Mesendoderm (in vitro differentiated cells): ENCODE measurements at regions not wholly inside any gene's neighbourhood (a gene's known extent, or its start where the extent isn't known, plus 50 kb on each side); places are given as distances from the start of the nearest gene placed in this dataset.
A peak's percentile ranks its signal among the peaks of the same experiment; 100 is the strongest.

Source experiments
- DNase-seq: peaks from one replicate; pipeline ENCODE4 v3.0.0; 2013
- H2AK5ac ChIP-seq: 2 replicates; pipeline ENCODE4 v1.6.1; 2013; ENCODE audit warnings: low read length, inconsistent platforms
- H2BK120ac ChIP-seq: 2 replicates; pipeline ENCODE4 v1.6.1; 2013; ENCODE audit warnings: low read depth, mild to moderate bottlenecking, low read length, moderate library complexity, mixed read lengths
- H2BK15ac ChIP-seq: replicated peaks from 2 replicates; pipeline ENCODE4 v1.6.1; 2013; ENCODE audit warnings: low read depth, mild to moderate bottlenecking, moderate library complexity
- H2BK5ac ChIP-seq: 2 replicates; pipeline ENCODE4 v1.6.1; 2013; ENCODE audit warnings: low read length, inconsistent platforms
- H3K18ac ChIP-seq: 2 replicates; pipeline ENCODE4 v1.6.1; 2013; ENCODE audit warnings: mild to moderate bottlenecking, low read length, mixed read lengths
- H3K23ac ChIP-seq: one replicate; pipeline ENCODE4 v1.6.1; 2013; ENCODE audit warnings: low read length
- H3K27ac ChIP-seq: 2 replicates; pipeline ENCODE4 v1.5.1; 2013; ENCODE audit warnings: low read depth, mild to moderate bottlenecking, inconsistent platforms, low read length, moderate library complexity
- H3K27me3 ChIP-seq: 2 replicates; pipeline ENCODE4 v1.6.1; 2013; ENCODE audit warnings: low read length, control low read depth, mild to moderate bottlenecking, inconsistent platforms; ENCODE audit not compliant: insufficient read depth, poor library complexity
- H3K36me3 ChIP-seq: 2 replicates; pipeline ENCODE4 v1.6.1; 2013; ENCODE audit warnings: low read length, inconsistent platforms; ENCODE audit not compliant: control insufficient read depth, insufficient read depth
- H3K4ac ChIP-seq: one replicate; pipeline ENCODE4 v1.6.1; 2013; ENCODE audit warnings: low read depth, mild to moderate bottlenecking, low read length, moderate library complexity
- H3K4me1 ChIP-seq: 2 replicates; pipeline ENCODE4 v1.6.1; 2013; ENCODE audit warnings: low read depth, low read length, inconsistent platforms; ENCODE audit not compliant: control insufficient read depth
- H3K4me2 ChIP-seq: 2 replicates; pipeline ENCODE4 v1.6.1; 2013; ENCODE audit warnings: low read length
- H3K4me3 ChIP-seq: 2 replicates; pipeline ENCODE4 v1.5.1; 2013; ENCODE audit warnings: mild to moderate bottlenecking, low read length
- H3K56ac ChIP-seq: one replicate; pipeline ENCODE4 v1.6.1; 2013; ENCODE audit warnings: low read length
- H3K79me1 ChIP-seq: 2 replicates; pipeline ENCODE4 v1.6.1; 2013; ENCODE audit warnings: low read length, inconsistent platforms
- H3K79me2 ChIP-seq: 2 replicates; pipeline ENCODE4 v1.6.1; 2013; ENCODE audit warnings: mild to moderate bottlenecking, low read length; ENCODE audit not compliant: control insufficient read depth, insufficient read depth
- H3K9ac ChIP-seq: 2 replicates; pipeline ENCODE4 v1.6.1; 2013; ENCODE audit warnings: low read length, inconsistent platforms
- H4K5ac ChIP-seq: one replicate; pipeline ENCODE4 v1.6.1; 2013; ENCODE audit warnings: low read length
- H4K8ac ChIP-seq: one replicate; pipeline ENCODE4 v1.6.1; 2013; ENCODE audit warnings: low read depth, mild to moderate bottlenecking, control low read depth, low read length, moderate library complexity
- WGBS: extraction: QIAGEN DNeasy Blood & Tissue Kit; methylation state at CpG from one replicate; pipeline ENCODE4 v1.1.7; 2013; ENCODE audit warnings: low lambda C conversion rate, missing lambda C conversion rate; ENCODE audit not compliant: insufficient coverage; ENCODE audit errors: extremely low coverage; 5-methylcytosine and 5-hydroxymethylcytosine counted together

DNA sequence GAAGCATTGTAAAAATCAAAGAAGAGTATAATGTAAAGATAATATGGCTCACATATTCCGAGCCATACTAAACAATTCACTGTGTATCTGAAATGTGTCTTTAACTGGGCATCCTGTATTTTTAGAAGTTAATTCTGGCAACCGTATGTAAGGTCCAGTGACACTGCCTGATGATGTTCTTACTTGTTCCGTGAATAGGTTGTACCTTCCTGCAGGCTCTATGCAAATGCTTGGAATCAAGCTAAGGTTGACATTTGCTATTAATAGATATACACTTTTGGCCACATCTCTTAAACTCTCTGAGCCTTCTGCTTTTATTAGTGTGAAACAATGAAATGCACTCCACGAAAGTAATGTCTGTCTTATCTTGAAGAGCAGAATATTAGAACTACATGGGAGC, 534.6 kb downstream of the CCDC85A start:
- no peaks in the 10 kb centered on the region for H3K4me1 ChIP-seq
- no peak overlapping the region for H2AK5ac ChIP-seq
- no CpG with 5 or more reads among the region's 4 CpGs for WGBS
- no peak overlapping the region for H4K8ac ChIP-seq
- DNase-seq: no peak
- H2BK120ac ChIP-seq: no peak overlapping the region
- no peak overlapping the region for H3K27ac ChIP-seq
- H3K36me3 ChIP-seq: no peaks in the 10 kb centered on the region
- H2BK15ac ChIP-seq: no peak overlapping the region
- no peak overlapping the region for H3K56ac ChIP-seq
- H3K79me2 ChIP-seq: no peaks in the 10 kb centered on the region
- H2BK5ac ChIP-seq: no peak overlapping the region
- H3K23ac ChIP-seq: no peak overlapping the region
- no peaks in the 10 kb centered on the region for H3K79me1 ChIP-seq
- H3K18ac ChIP-seq: no peak overlapping the region
- H4K5ac ChIP-seq: no peak overlapping the region
- H3K4me2 ChIP-seq: no peak overlapping the region
- H3K27me3 ChIP-seq: no peaks in the 10 kb centered on the region
- no peak overlapping the region for H3K9ac ChIP-seq
- H3K4ac ChIP-seq: no peak overlapping the region
- no peak overlapping the region for H3K4me3 ChIP-seq

DNA sequence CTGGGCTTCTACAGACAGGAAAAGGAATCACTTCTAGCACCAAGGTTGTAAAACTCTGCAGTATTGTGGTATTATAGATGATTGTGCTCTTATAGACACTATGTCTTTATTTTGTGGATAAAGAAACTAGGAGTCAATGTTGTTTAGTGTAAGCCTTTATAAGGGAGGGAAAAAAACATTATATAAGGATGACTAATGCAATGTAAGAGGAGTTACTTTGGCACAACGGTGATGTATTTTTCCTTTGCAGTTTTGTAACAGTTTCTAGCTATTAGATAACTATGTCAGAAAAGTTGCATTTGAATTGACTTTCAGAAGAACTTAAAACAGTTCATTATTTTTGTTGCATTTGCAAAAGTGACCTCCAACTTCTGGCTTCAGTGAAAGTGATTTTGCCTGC, 545.4 kb downstream of the CCDC85A start:
- DNase-seq: no peak
- H3K79me1 ChIP-seq: no peaks in the 10 kb centered on the region
- no peak overlapping the region for H3K23ac ChIP-seq
- H3K18ac ChIP-seq: no peak overlapping the region
- H4K8ac ChIP-seq: no peak overlapping the region
- no peak overlapping the region for H3K4me2 ChIP-seq
- no peak overlapping the region for H3K4me3 ChIP-seq
- no peak overlapping the region for H2AK5ac ChIP-seq
- no peak overlapping the region for H3K4ac ChIP-seq
- H3K9ac ChIP-seq: no peak overlapping the region
- H3K27ac ChIP-seq: no peak overlapping the region
- H2BK15ac ChIP-seq: no peak overlapping the region
- H3K4me1 ChIP-seq: no peaks in the 10 kb centered on the region
- WGBS: no CpG with 5 or more reads among the region's 1 CpG
- no peaks in the 10 kb centered on the region for H3K79me2 ChIP-seq
- H4K5ac ChIP-seq: no peak overlapping the region
- no peak overlapping the region for H2BK120ac ChIP-seq
- no peaks in the 10 kb centered on the region for H3K27me3 ChIP-seq
- no peaks in the 10 kb centered on the region for H3K36me3 ChIP-seq
- H3K56ac ChIP-seq: no peak overlapping the region
- H2BK5ac ChIP-seq: no peak overlapping the region

DNA sequence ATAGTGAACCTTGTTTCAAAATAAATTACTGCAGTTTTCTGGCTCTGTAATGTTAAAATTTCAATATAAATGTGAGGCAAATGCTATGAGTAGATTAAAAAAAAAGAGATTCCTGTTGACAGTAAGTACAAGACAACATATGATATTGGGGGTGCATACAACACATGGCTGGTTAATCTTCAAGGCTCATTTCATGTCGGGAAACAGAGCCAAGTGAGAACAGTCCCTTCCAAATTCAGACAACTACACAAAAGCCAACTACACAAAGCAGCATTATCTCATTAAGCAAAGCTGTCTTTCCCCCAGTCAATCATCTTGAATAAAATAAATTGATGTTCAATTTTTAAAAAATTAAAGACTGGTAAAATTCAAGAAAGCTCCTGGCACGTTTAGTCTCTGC, 549.2 kb downstream of the CCDC85A start:
- Histone ChIP-seq H3K23ac (no peak overlapping the region), H3K9ac (no peak overlapping the region), H3K79me1 (no peaks in the 10 kb centered on the region), H2AK5ac (no peak overlapping the region), H3K4me1 (no peaks in the 10 kb centered on the region), H2BK5ac (no peak overlapping the region), H3K18ac (no peak overlapping the region), H3K79me2 (no peaks in the 10 kb centered on the region), H2BK15ac (no peak overlapping the region), H3K27ac (no peak overlapping the region), H3K36me3 (no peaks in the 10 kb centered on the region), H3K4me2 (no peak overlapping the region), H3K4me3 (no peak overlapping the region), H3K4ac (no peak overlapping the region), H3K56ac (no peak overlapping the region), H3K27me3 (no peaks in the 10 kb centered on the region), H2BK120ac (no peak overlapping the region), H4K5ac (no peak overlapping the region), H4K8ac (no peak overlapping the region)
- no peak for DNase-seq
- no CpG with 5 or more reads among the region's 2 CpGs for WGBS

DNA sequence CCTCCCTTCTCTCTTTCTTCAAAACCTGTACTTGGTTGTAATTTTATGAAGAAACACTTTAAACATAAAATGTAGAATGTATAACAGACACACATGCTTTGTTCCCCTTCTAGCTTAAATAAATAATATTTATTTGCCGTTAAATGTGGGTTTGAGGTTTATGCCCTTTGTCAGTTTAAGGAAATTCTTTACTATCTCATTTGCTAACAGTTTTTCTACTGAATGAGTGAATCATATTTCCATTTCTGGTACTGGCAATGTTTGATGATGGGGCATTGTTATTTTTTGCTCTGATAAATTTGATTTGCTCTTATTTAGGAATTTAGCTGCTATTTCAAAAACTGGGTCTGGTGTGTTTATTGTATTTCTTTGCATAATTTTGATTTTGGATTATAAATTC, 555.6 kb downstream of the CCDC85A start:
- Histone ChIP-seq H3K23ac (no peak overlapping the region), H2BK15ac (no peak overlapping the region), H3K27ac (no peak overlapping the region), H2BK120ac (no peak overlapping the region), H3K27me3 (no peaks in the 10 kb centered on the region), H3K4me3 (no peak overlapping the region), H4K5ac (no peak overlapping the region), H3K4me1 (no peaks in the 10 kb centered on the region), H3K18ac (no peak overlapping the region), H2BK5ac (no peak overlapping the region), H3K79me1 (no peaks in the 10 kb centered on the region), H3K56ac (no peak overlapping the region), H3K9ac (no peak overlapping the region), H2AK5ac (no peak overlapping the region), H4K8ac (no peak overlapping the region), H3K4ac (no peak overlapping the region), H3K4me2 (no peak overlapping the region), H3K79me2 (no peaks in the 10 kb centered on the region), H3K36me3 (no peaks in the 10 kb centered on the region)
- DNase-seq: no peak
- no CpG with 5 or more reads among the region's 1 CpG for WGBS

DNA sequence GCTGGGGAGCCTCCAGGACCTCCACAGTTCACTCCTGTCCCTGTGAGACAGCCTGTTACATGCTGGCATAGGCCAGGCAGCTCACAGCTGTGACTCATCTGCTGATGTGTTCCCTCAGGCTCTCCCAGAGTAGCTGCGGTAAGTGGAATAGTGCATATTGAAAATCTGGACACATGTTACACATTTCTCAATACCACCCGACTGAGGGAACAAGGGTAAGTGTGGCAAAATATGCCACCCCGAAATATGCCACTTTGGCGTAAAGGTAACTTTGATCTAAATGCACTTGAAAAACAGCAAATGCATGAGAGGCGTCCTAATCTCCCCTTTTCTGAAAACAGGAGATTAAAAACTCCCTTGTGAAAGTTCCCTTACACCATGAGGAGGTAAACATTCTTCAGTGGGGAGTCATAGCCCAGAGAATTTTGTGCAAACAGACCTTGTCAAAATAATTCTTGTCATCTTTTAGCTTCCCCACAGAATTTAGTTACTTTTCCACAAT, 557.9 kb downstream of the CCDC85A start:
- DNase-seq: peak; percentile 63
- WGBS: no CpG with 5 or more reads among the region's 5 CpGs
- H3K27ac ChIP-seq: no peak overlapping the region

DNA sequence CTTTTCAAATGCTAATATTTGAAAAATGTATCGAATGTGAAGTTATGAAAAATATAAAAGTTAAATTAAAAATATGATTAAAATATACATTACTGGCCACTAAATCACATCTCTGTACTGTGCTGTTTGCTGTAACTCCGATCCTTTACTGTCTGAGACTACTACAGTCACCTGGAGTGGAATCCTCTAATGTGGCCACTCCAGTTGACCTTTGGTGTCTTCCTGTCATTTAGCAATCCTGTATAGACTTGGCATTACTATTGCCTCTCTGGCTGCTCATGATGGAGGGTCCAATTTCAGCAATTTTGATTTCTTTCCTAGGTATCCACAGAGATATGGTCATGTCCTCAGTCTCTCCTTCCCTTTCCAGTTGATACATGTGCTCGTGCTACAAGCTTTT, 560.0 kb downstream of the CCDC85A start:
- Histone ChIP-seq H3K79me1 (no peaks in the 10 kb centered on the region), H2AK5ac (no peak overlapping the region), H4K5ac (no peak overlapping the region), H3K23ac (no peak overlapping the region), H2BK15ac (no peak overlapping the region), H3K4ac (no peak overlapping the region), H3K36me3 (no peaks in the 10 kb centered on the region), H3K27me3 (no peaks in the 10 kb centered on the region), H4K8ac (no peak overlapping the region), H3K4me2 (no peak overlapping the region), H3K27ac (peak overlapping the region; percentile 31), H3K4me3 (no peak overlapping the region), H3K4me1 (no peaks in the 10 kb centered on the region), H2BK5ac (no peak overlapping the region), H3K79me2 (no peaks in the 10 kb centered on the region), H3K9ac (no peak overlapping the region), H2BK120ac (no peak overlapping the region), H3K18ac (no peak overlapping the region), H3K56ac (peak overlapping the region; percentile 31)
- no peak for DNase-seq
- 100% methylated on average over 1 of the region's 3 CpGs for WGBS

More for the DNA sequence above, 557.9 kb downstream of the CCDC85A start:
- no peak overlapping the region for H3K9ac ChIP-seq
- H3K79me2 ChIP-seq: no peaks in the 10 kb centered on the region
- no peak overlapping the region for H3K18ac ChIP-seq
- H2AK5ac ChIP-seq: no peak overlapping the region
- H2BK120ac ChIP-seq: no peak overlapping the region
- no peak overlapping the region for H3K4me3 ChIP-seq
- H3K27me3 ChIP-seq: no peaks in the 10 kb centered on the region
- no peaks in the 10 kb centered on the region for H3K36me3 ChIP-seq
- H2BK5ac ChIP-seq: no peak overlapping the region
- H3K23ac ChIP-seq: no peak overlapping the region
- no peak overlapping the region for H3K4ac ChIP-seq
- no peak overlapping the region for H3K4me2 ChIP-seq
- H3K56ac ChIP-seq: no peak overlapping the region
- H4K8ac ChIP-seq: no peak overlapping the region
- H3K4me1 ChIP-seq: no peaks in the 10 kb centered on the region
- H3K79me1 ChIP-seq: no peaks in the 10 kb centered on the region
- H2BK15ac ChIP-seq: no peak overlapping the region
- no peak overlapping the region for H4K5ac ChIP-seq
